Omental fat pad (tissue), 3 donors: ENCODE measurements at regions not wholly inside any gene's neighbourhood (a gene's known extent, or its start where the extent isn't known, plus 50 kb on each side); places are given as distances from the start of the nearest gene placed in this dataset.
"Not testable (repeated sequence)": the region's sequence is repeated elsewhere in the genome, so short reads cannot be mapped to it uniquely, and the experiment has no call there.

Experiments used
- ATAC-seq: fragments of 150-250 bp; one replicate; pipeline ENCODE4 v1.9.1; 2016; ENCODE audit warnings: mild to moderate bottlenecking, moderate library complexity; ENCODE audit not compliant: low FRiP score
- DNase-seq: peaks from one replicate; pipeline ENCODE4 v3.0.0-alpha.2; 2019; ENCODE audit warnings: low spot score
- CTCF ChIP-seq, 3 donors: fragments of 450-650 bp; IDR thresholded peaks; one replicate each; pipeline ENCODE4 v1.5.1; 2016 to 2017; ENCODE audit warnings: antibody characterized with exemption in 3 of 3, mild to moderate bottlenecking in 3 of 3, moderate library complexity in 2 of 3

DNA sequence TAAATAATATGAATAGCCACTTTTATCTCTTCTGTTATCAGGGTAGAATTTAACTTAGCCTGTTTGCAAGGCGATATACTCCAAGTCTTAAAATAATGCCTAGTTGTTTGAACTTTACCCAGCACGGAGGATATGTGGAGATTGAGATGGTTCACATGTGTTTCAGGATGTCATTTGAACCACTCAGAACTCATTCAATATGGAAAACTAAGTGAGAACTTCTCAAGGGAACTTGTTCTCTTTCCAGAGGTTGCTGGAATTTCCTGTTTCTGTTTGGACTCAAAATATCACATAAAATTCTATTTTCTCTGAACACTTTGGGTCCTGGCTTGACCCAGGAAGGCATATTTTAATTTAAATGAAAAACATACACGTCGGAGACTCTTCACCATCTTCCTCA, 139.1 kb upstream of the MYO10 start:
- no peak for ATAC-seq
- DNase-seq = no peak
- no peak for TF ChIP-seq CTCF (IDR thresholded peaks at IDR 0.05)

DNA sequence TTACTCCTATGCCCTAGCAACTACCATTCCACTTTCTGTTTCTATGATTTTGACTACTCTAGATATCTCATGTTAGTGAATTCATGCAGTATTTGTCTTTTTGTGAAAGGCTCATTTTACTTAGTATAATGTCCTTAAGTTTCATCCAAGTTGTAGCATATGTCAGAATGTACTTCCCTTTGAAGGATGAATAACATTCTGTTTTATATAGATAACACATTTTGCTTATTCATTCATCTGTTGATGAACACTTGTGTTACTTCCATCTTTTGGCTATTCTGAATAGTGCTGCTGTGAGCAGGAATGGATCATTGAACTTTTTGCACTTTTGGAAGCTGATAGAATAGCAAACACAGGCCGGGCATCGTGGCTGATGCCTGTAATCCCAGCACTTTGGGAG, 140.2 kb upstream of the MYO10 start:
- ATAC-seq = no peak
- TF ChIP-seq CTCF (IDR thresholded peaks at IDR 0.05) = no peak
- no peak for DNase-seq

GRCh38 chr5:17077440-17078233, 139.8 kb upstream of the BASP1 start:
- no peak for DNase-seq
- no peak for ATAC-seq
- TF ChIP-seq CTCF (IDR thresholded peaks at IDR 0.05) = no peak

GRCh38 chr5:17079562-17079961, 137.9 kb upstream of the BASP1 start:
- TF ChIP-seq CTCF (IDR thresholded peaks at IDR 0.05) = no peak
- ATAC-seq = no peak
- DNase-seq = no peak

GRCh38 chr5:17080361-17080760, 137.1 kb upstream of the BASP1 start:
- DNase-seq (no peak), ATAC-seq (no peak)
- no peak for TF ChIP-seq CTCF (IDR thresholded peaks at IDR 0.05)

- no peak for ATAC-seq
- TF ChIP-seq CTCF (IDR thresholded peaks at IDR 0.05) = no peak
- no peak for DNase-seq
Observed at GRCh38 chr5:17081142-17081541, 136.3 kb upstream of the BASP1 start.

GRCh38 chr5:17083276-17083675, 134.2 kb upstream of the BASP1 start:
- not testable (repeated sequence) for DNase-seq, ATAC-seq
